BE2C (cell line): ENCODE measurements at regions not wholly inside any gene's neighbourhood (a gene's known extent, or its start where the extent isn't known, plus 50 kb on each side); places are given as distances from the start of the nearest gene placed in this dataset.

Source experiments
- DNase-seq: peaks from one replicate; pipeline ENCODE4 v3.0.0-alpha.2; 2020
- H3K27me3 ChIP-seq: fragments of 250-450 bp; sonication (Bioruptor Pico); 2 replicates; pipeline ENCODE4 v1.5.1; 2020; ENCODE audit warnings: mild to moderate bottlenecking
- H3K36me3 ChIP-seq: fragments of 250-450 bp; sonication (Bioruptor Pico); 2 replicates; pipeline ENCODE4 v1.5.1; 2020; ENCODE audit warnings: mild to moderate bottlenecking
- H3K4me1 ChIP-seq: fragments of 250-450 bp; sonication (Bioruptor Pico); 2 replicates; pipeline ENCODE4 v1.5.1; 2020
- H3K4me3 ChIP-seq: 2 replicates; pipeline ENCODE4 v1.5.1; 2011; ENCODE audit warnings: low read depth, low read length
- H3K9me3 ChIP-seq: fragments of 250-450 bp; sonication (Bioruptor Pico); 2 replicates; pipeline ENCODE4 v1.5.1; 2020
- CTCF ChIP-seq: IDR thresholded peaks from 2 replicates; pipeline ENCODE4 v1.5.1; 2012; ENCODE audit warnings: mild to moderate bottlenecking, low read depth, low read length

DNA sequence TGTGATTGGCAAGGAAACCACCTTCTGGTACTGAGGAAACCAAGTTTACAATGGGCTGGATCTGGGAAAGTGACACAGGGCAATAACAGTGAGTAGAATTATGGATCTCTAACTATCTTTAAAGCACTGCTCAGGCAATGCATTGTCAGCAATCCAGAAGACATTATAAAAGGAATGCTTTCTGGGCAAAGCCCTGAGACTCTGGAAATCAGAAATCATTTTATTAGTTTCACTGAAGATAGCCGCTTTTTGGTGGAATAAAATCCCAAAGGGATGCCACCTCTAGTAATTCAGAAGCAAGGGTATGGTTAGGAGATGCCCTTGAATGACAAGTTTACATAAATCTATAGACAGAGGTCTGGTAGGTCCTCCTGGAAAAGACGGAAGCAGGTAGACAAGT lies 211.1 kb downstream of the DMRT2 start:
- Histone ChIP-seq H3K36me3 (no peaks in the 10 kb centered on the region), H3K4me3 (no peak overlapping the region), H3K9me3 (no peaks in the 10 kb centered on the region; the same call in 1 of the 2 replicates), H3K4me1 (no peaks in the 10 kb centered on the region), H3K27me3 (no peaks in the 10 kb centered on the region)
- no peak for DNase-seq
- TF ChIP-seq CTCF: no peak

GRCh38 chr9:1261879-1262766 lies 212.0 kb downstream of the DMRT2 start:
- H3K36me3 ChIP-seq: no peaks in the 10 kb centered on the region
- H3K4me1 ChIP-seq: no peaks in the 10 kb centered on the region
- TF ChIP-seq CTCF: no peak
- H3K9me3 ChIP-seq: no peaks in the 10 kb centered on the region; the same call in 1 of the 2 replicates
- no peaks in the 10 kb centered on the region for H3K27me3 ChIP-seq
- no peak for DNase-seq
- no peak overlapping the region for H3K4me3 ChIP-seq

DNA sequence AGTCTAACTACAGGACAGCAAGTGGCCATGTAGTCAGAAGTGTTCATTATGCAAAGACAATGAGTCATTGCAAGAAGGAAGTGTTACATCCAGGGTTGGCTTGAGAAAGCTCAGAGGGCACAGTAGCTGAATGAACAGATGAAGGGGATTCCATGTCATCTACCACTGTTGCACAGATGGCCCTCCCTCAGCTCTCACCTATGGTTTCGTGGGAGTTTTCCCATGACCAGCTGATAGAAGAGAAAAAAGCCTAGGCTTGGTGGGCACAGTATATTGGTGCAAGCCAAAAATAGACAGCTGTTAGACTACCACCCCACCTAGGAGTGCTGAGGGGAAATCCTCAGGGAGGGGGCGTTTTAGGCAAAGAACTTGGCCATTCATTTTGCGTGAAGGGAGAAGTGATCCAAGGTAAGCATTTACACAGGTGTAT lies 217.0 kb downstream of the DMRT2 start:
- H3K36me3 ChIP-seq: no peaks in the 10 kb centered on the region
- no peaks in the 10 kb centered on the region for H3K9me3 ChIP-seq
- no peak overlapping the region for H3K4me3 ChIP-seq
- H3K27me3 ChIP-seq: no peaks in the 10 kb centered on the region
- TF ChIP-seq CTCF: no peak
- H3K4me1 ChIP-seq: no peaks in the 10 kb centered on the region
- DNase-seq: no peak

DNA sequence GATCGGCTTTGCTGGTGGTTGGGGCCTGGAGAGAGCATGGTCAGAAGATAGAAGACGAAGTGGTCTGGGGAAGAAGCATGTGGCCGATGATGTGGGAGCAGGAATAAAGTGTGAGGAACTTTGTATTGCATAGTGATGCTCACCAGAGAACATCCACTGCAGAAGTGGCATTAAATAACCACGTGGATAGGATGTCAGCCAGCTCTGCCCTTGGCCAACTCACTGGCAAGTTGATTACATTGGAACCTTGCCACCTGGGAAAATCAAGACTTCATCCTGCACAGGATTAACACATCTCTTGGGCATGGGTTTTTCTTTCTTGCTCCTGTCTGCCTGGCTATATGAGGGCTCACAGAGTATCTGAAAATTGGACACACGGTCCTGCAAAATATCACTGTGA lies 217.4 kb downstream of the DMRT2 start:
- TF ChIP-seq CTCF: no peak
- no peaks in the 10 kb centered on the region for H3K4me1 ChIP-seq
- no peaks in the 10 kb centered on the region for H3K9me3 ChIP-seq
- H3K27me3 ChIP-seq: no peaks in the 10 kb centered on the region
- no peaks in the 10 kb centered on the region for H3K36me3 ChIP-seq
- H3K4me3 ChIP-seq: no peak overlapping the region
- DNase-seq: no peak

- Histone ChIP-seq H3K36me3 (no peaks in the 10 kb centered on the region), H3K27me3 (no peaks in the 10 kb centered on the region), H3K4me1 (no peaks in the 10 kb centered on the region), H3K4me3 (no peak overlapping the region), H3K9me3 (no peaks in the 10 kb centered on the region)
- no peak for DNase-seq
- TF ChIP-seq CTCF: no peak
Observed at GRCh38 chr9:1269533-1270315, 219.6 kb downstream of the DMRT2 start.
